ENCODE measurements at regions not wholly inside any gene's neighbourhood (a gene's known extent, or its start where the extent isn't known, plus 50 kb on each side); places are given as distances from the start of the nearest gene placed in this dataset.

GRCh38 chr22:22745225-22746060 is 101.0 kb downstream of the GGTLC2 start:
- peak; percentile 61 for DNase-seq

DNA sequence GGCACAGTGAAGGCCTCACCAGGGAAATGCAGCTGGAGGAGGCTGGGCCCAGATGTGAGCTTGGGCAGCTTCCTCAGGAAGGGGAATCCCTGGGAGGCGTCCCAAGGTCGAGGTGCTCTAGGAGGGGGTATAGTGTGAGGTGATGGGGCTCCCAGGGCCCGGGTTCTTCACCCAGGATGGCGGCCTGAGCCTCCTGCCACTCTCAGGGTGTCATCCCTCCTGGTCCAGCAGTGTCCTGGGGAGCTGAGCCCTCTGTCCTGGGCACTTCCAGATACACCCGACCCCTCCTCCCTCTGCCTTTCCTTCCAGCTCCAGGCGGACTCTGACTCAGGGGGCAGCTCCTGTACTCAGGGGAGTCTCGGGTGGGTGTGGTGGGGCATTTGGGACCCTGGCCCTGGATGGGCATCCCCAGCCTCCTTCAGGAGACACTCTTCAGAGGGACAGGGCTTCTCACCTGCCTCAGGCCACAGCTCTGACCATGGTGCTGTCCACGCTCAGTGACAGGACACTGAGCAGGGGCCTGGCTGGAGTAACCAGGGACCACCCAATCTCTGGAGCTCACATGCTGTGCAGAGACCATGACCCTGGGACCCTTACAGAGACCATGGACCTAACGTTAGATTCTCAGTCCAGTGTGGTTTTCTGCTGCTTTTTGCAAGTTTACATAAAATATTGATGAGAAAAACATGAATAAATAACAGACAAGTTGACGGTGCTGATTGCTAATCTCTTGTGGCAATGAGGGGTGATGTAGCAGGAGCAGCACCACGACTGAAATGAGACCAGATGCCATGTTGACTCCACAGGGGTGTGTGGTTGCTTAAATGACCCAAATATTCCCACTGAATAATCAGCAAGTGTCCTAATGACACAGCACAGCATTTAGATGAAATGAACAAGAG is 101.9 kb downstream of the GGTLC2 start:
- DNase-seq = no peak

GRCh38 chr22:22746963-22747933 is 102.8 kb downstream of the GGTLC2 start:
- no peak for DNase-seq

- DNase-seq = peak; percentile 62
Observed at GRCh38 chr22:22748297-22748743, 103.9 kb downstream of the GGTLC2 start.

DNA sequence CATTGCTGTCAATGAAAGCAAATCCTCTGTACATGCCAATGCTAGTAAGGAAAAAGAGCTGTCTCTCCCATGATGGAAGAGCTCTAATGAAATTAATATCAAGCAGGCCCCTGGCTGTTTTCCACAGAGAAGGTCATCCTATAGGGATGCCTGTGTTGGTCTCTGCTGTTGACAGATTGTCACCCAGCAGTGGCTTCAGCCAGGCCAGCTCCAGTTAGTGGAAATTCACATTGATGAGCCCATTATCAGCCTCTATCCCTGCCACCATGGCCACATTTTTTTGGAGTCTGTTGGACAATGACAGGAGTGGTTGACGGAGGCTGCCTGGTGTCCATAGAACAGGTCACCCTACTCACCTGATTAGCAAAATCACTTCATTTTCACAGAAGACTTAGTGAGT is 104.3 kb downstream of the GGTLC2 start:
- DNase-seq = no peak

DNA sequence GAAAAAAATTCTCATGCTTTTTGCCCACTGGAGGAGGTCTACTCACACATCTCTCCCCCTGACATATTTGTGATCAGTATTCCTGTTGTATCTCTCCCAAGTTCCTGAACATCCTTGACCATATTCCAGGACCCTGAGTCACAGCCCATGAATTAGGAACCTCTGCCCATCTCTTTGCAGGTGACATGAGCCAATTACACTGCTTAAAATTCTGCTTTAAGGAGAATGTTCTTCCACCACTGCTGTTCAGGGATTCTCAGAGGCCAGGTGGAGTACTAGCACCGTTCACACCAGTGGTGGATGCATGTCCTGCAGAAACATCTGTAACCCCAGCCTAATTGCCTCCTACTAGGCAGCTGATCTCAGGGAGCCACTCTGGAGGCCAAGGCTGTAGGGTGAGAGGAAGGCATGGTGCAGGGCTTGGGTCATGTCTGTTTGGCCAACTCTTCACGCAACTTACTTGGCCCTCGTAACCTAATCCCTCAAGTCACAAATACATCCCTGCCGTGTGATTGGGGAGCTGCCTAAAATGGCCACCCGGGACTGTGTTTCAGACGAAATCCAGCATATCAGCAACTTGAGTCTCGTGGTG is 104.8 kb downstream of the GGTLC2 start:
- DNase-seq = no peak

DNA sequence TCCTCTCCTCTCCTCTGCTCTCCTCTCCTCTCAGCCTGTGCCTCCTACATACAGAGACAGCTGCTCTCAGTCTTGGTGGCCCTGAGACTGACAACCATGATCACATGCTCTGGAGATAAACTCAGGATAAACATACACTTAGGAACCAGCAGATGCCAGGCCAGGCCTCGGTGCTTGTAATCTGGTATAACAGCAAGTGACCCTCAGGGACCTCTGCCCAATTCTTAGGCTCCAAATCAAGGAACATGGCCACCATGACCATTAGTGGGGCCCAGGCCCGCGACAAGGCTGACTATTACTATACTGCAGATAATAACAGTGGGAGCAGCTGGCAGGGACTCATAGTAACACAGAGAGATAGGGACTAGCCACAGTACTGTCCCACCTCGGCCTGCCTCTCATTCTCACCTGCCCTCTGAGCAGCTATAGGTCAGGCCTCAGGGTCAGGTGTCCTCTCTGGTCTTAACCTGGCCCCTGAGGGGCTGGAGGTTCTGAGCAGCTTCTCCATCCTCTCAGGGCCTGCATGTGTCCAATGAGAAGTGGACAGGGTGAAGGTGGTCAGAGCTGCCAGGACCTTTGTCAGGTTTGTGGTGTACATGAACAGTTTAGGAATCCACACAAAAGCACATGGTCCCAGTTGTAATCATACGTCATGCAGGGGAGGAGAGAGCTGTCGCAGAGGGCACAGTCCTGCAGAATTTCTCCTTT is 106.1 kb downstream of the GGTLC2 start:
- no peak for DNase-seq

DNA sequence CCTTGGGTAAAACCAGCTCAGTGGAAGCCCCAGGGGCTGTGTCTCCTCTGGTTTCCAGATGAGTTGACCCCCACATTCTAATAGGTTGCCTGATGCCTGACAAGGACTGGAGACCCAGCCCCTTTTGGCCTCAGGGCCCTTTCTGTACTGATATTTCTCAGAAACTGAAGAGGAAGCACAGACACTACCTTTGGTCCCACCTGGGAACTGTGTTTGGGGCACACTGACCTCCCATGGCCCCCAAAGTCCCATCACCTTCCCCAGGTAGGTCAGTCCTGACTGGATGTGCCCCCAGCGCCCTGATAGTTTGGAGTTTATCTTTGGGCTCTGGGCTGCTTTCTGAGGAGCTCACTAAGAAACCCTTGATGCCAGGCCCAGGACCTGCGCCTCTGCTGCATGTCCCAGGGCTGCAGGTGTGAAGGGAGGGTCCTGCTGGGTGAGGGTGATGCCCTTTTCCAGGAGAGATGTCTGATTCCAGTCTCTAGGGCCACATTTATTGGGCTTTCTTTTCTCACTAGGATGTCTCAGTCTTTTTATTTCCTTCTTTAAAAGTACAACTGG is 106.7 kb downstream of the GGTLC2 start:
- DNase-seq = no peak

DNA sequence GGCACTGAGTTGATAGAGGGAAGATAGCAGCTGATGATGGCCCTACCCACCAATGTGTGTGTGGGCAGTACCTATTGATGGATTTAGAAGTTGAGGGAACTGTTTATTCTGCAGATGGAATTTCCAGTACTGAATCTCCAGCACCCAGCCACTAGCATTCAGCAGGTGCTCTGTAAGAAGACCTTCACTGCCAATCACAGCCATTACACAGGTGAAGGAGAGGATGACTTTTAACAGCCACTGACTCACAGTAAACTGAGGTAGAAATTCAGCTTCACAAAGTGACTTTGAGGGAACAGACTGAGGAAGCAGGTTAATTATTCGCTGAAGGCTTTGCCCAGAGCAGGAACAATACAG is 107.8 kb downstream of the GGTLC2 start:
- DNase-seq = no peak

GRCh38 chr22:22752556-22753477 is 108.4 kb downstream of the GGTLC2 start:
- DNase-seq = peak; percentile 60

- DNase-seq = peak; percentile 85
Observed at GRCh38 chr22:22753526-22754267, 109.3 kb downstream of the GGTLC2 start.

DNA sequence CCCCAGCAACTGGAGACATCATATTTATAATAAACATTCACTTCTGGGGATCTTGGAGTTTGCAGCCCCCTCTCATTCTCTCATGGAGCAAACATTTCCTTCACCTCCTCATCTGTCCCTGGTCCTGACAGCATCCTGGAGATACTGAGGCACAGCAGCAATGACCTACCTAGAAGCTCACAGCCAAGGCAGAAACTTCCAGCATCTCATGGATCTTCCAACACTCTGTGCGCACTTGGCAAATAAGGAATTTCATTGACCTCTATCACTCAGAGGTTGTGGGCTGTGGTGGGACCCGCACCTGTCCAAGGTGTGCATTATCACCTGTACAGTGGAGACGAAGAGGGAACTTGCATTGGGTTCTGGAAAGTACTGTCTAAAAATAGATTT is 109.8 kb downstream of the GGTLC2 start:
- DNase-seq = no peak

DNA sequence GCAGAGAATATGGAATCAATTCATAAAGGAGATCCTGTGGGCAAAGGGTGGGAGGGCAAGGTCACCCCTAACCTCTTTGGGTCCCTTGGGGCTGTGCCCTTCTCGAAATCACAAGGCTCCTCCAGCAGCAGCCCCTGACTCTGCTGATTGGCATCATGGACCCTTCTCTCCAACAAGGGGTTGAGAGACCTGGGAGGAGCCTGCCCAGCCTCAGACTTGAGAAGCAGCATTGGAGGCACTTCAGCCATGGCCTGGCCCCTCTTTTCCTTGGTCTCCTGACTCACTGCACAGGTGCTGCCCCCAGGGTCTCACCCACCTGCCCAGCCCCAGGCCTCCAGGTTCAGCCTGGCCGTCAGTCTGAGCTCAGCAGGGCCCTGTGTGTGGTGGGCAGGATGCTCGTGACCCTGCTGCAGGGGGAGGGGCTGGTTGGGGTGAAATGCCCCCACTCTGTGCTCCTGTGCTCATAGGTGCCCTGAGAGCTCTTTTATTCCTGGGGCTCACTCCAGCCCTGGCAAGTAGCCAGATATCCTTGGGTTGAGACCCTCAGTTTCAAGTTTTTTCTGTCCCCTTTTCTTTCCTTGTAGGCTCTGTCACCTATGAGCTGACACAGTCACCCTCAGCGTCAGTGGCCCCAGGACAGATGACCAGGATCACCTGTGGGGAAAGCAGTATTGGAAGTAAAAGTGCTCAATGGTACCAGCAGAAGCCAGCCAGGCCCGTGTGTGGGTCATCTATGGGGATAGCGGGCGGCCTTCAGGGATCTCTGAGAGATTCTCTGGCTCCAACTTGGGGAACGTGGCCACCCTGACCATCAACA is 110.8 kb downstream of the GGTLC2 start:
- DNase-seq = no peak

DNA sequence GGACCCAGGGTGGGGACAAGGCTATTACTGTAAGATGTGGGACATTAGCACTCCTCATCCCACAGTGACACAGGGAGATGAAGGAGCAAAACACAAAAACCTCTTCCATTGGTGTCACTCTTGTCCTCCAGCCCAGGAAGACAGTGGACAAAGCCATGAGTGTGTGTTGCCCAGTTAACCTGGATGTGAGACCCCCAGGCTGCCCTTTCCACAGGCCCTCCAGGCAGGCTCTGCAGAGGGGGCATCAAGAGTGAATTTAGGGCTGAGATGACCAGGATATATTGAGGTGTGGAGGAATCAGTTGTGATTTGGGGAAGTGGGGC is 111.3 kb downstream of the GGTLC2 start:
- no peak for DNase-seq

DNA sequence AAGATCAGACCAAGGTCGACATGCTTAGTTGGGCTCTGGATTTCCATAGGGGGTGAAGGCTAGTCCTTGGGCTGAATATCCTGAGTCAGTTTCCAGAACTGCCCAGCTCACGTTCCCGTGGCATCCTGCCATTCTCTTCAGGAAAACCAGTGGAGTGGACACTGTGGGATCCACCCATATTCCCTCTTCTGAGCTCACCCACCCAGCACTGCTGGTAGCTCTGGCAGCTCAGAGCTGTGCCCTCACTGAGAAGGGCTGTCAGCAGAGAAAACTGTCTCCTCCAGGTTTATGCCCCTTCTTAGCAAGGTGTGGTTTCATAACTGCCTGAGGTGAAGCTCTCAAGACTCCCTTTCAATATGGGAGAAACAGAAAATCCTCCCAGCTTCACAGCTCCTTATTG is 111.7 kb downstream of the GGTLC2 start:
- DNase-seq = no peak

GRCh38 chr22:22756551-22757201 is 112.3 kb downstream of the GGTLC2 start:
- DNase-seq = peak; percentile 20

DNA sequence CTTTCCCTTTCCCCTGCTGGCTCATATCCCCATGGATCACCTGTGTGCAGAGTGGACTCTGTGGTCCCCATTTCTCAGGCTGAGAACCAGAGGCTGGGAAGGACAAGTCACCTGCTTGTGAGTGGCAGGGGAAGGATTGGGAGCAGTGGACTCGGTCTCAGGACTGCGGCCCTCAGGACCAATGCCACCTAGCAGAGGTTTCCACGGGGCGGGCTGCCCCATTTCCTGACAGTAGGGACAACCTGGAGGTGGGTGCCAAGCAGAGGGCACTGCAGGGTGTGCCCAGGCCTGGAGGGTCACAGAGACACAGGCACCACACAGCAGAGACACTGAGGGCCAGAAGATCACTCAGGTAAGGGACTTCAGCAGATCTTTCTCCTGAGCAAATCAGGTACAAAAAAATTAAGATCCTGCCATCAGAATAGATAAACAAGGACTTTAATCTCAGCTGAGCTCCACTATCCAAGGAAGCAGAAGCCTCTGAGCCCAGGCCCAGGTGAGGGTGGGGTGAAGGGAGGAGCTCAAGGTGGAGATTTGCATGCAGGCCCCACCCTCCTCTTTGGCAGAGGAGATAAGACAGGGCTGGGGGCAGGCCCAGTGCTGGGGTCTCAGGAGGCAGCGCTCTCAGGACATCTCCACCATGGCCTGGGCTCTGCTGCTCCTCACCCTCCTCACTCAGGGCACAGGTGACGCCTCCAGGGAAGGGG is 113.8 kb downstream of the GGTLC2 start:
- DNase-seq = peak; percentile 21

Measured in CD4-positive, alpha-beta T cell treated with Interleukin-17A for 1 hour (primary cell).